GM18499 (cell line): ENCODE measurements at regions not wholly inside any gene's neighbourhood (a gene's known extent, or its start where the extent isn't known, plus 50 kb on each side); places are given as distances from the start of the nearest gene placed in this dataset.

Source experiments
- ATAC-seq: cut with Tn5 transposase; IDR thresholded peaks from one replicate; pipeline ENCODE4 v1.9.1; 2021; ENCODE audit warnings: moderate number of reproducible peaks; ENCODE audit not compliant: insufficient read depth, unreplicated experiment

DNA sequence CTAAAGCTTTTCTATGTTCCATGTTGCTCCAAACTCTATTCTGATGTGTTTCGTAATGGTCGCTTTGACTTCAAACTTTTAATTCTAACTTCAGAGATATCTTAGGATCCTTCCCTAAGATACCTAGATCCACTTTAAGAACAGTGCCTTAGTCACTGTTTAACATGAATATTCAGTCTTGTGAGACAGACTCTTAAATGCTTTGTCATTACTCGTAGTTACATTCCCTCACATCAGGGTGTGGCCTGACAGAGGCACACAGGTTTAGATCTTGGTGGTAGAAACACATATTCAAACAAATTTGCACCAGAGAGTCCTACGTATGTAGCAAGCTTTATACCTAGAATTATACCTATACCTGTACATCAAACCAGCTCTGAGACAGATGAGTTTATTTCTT, 687.0 kb upstream of the C9orf72 start:
- no peak for ATAC-seq

- no peak for ATAC-seq
These were observed 691.1 kb upstream of the C9orf72 start for GRCh38 chr9:28264368-28264767.

DNA sequence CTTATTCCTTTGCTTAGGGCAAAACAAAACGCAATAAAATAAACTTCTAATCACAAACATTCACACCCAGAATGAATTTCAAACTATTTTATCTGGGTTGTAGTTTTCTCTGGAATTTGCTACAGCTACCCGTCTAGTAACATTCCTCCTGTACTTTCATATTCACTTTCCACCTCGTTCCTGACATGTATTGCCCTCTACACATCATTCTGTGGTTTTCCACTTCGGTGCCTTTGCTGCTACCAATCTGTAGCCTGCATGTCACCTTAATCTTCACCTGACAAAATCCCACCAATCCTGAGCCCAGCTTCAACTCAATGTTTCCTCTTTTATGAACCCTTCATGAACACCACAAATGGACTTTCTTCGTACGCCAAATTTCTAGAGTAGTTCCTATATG, 694.1 kb upstream of the C9orf72 start:
- no peak for ATAC-seq

DNA sequence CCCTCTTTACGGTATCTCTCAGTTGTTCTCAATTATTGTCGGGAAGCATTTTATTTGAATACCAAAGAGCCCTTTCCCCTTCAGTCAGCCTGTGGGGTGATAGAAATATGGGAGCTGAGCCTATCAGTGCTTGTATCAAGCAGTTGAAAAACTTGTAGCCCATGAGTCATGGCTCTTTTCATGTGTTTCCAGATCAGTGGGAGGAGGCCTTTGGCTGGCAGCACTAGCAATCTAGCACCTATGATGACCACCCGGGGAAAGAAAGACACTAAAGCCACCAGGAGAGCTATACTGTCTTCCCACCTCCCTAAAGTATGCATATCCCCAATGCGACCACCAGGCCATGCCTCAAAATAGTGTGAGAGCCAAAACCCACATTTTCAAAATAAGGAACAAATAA, 696.9 kb upstream of the C9orf72 start:
- no peak for ATAC-seq

GRCh38 chr9:28272127-28272526, 698.8 kb upstream of the C9orf72 start:
- no peak for ATAC-seq

DNA sequence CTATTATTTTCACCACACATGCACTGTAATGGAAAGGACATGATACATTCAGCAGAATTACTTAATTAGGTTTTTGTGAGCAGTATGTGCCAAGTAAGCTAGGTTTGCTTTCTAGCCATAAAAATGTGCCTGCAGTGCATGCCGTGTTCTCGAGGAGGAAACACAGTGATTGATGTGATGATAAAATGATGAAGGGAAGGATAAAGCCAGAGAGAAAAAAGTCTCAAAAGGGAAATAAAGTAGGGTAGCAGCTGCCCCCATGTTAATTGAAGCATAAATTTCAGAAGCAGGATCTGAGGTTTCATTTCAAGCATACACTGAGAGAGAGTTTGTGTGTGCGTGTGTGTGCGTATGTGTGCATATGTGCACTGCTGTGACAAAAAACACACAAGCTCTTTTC, 714.2 kb upstream of the C9orf72 start:
- no peak for ATAC-seq

- no peak for ATAC-seq
These were observed 716.5 kb upstream of the C9orf72 start for GRCh38 chr9:28289746-28290145.

GRCh38 chr9:28293369-28294090, 720.2 kb upstream of the C9orf72 start:
- ATAC-seq = no peak

- no peak for ATAC-seq
These were observed 728.0 kb upstream of the C9orf72 start for GRCh38 chr9:28301281-28301680.

DNA sequence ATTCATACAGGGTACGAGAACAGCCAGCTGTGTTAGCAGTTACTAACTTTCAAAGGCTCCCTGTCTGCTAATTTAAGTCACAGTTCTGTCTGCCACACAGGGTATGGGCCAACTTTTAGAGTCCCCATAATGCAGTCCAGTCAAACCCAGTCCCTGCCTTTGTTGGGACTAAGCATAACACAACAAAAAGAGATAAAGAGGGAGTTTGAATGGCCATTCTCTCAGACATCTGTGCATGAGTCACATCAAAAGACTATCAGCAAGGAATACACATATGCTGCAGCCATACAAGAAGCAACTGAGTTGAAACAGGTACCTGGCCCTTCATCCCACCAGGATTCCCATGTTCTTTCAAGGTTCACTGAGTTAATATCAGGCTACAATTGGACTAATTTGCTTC, 744.5 kb upstream of the C9orf72 start:
- no peak for ATAC-seq

DNA sequence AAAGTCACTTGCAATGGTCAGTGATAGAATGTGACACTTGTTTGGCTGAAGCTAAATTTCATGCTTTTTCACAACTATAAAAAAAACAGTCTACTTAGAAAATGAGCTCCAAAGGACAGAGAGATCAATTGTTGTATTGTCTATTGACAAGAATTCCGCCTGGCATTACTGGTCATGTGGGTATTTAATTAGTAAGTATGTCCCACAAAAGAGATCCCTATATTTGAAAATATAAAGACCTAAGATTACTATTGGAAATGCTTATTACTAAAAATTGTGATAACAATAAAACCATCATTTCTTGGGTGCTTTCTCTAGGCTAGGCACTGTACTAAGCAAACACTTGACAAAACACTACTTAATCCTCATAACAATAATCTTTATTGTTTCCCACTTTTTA, 745.2 kb upstream of the C9orf72 start:
- ATAC-seq = no peak

DNA sequence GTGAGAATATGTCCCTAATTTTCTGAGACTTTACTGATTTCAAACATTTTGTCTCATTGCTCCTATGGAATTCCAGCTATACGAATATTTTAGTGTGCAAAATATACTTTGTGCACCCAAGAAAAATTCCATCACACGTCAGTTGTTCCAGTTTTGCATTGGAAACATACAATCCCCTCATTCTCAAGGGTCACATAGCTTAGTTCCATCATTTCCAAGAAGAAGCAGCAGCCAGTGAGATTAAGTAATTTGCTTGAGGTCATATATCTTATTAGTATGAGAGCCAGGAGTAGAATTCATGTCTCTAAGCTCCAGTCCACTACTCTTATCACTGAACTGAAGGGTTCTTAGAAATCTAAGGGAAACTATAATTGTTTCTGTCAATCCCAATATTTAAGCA, 746.7 kb upstream of the C9orf72 start:
- no peak for ATAC-seq

GRCh38 chr9:28320616-28321015, 747.3 kb upstream of the C9orf72 start:
- no peak for ATAC-seq

GRCh38 chr9:28329323-28329722, 756.0 kb upstream of the C9orf72 start:
- no peak for ATAC-seq

GRCh38 chr9:28332648-28333047, 759.4 kb upstream of the C9orf72 start:
- ATAC-seq = no peak

DNA sequence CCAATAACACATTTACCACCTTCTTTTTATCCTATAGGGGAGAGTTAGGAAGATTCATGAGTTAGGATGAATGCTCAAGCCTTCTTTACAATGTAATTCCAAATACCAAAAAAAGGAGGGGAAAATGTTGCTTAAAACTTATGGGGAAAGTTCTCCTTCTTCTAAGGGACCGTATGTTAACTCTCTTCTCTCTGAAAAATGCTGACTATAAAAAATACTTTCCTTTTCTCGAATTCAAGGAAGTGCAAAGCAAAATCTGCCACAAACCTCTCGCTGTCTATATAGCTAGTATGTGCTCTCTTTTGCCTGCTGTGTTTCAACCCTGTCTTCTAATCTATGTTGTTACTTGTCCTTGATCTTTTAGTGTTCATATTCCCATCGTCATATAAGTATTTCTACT, 768.6 kb upstream of the C9orf72 start:
- no peak for ATAC-seq

DNA sequence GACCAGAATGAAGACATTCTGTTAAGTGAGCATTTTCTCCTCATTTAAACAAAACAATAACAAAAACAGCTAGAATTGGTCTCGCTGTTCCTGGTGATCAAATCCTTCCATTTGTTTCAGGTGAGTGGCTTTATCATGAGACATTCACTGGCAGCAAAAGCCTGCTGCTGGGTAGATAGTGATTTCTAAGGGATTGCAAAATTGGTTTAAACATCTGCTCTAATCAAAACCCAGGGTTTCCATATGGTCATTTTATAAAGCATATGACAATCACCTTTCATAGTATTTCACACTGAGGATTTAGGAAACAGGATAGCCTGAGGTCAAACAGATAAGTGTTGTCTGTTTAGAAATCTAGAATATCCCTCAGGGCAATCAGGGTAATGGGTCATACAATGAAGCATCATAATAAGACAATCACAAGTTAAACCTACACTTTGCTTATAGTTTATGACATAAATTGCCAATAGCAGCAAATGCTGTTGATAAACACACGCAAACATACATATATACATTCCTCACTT, 769.6 kb upstream of the C9orf72 start:
- ATAC-seq = no peak

DNA sequence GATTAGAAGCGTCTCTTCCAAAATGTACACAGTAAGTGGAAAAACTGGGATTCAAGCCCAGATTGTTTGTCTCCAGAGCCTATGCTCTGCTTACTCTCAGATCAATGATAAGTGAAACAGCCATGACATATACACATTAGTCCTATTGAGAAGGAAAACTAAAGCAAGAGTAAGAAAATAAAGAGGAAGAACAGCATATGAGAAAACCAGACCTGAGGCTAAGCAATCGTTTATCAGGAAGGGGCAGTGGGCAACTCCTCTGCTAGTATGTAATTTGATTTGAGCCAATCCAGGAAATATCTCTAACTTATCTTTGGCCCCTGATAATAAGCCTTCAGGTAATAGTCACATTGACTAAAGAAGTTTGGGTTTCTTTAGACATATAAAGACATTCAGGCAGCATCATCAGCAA, 789.9 kb upstream of the C9orf72 start:
- ATAC-seq = no peak

- no peak for ATAC-seq
These were observed 791.8 kb upstream of the C9orf72 start for GRCh38 chr9:28365020-28365640.

DNA sequence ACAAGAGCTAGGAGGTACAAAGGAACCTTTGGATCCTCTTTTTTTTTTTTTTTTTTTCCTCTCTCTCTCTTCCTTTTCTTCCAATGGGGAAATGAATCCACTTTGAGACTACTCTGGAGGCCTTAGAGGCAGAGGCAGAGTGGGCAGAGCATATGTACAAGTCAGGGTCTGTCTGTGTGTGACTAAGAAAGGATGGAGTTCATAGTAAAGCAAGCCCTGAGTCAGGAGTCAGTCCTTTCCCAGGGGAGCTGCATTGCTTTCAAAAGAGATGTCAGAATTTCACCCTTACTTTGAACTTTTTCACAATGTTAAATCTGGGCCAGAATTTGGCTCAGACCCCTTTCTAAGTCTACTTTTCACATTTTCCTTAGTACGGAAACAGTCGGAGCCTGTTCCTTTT, 792.4 kb upstream of the C9orf72 start:
- ATAC-seq = no peak

DNA sequence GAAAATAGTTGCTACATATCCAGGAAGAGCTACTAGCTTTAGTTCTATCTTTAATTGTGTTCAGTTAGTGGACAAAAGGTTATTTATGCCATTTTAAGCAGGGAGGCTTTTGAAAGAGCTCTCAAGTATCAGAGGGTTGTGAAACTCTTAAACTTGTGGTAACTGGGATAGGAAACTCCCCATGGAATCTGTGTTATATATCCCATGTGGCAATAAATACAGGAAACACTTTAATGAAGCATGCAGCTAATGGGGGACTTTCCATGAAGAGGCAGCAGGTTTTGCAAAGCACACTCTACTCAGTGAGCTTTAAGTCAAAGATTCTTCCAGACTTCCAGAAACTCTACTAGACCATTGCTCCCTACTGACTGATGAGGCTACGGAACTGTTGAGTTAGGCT, 805.0 kb upstream of the C9orf72 start:
- no peak for ATAC-seq

- no peak for ATAC-seq
These were observed 805.8 kb upstream of the C9orf72 start for GRCh38 chr9:28379082-28379481.
